Calu3 (cell line): ENCODE measurements at regions not wholly inside any gene's neighbourhood (a gene's known extent, or its start where the extent isn't known, plus 50 kb on each side); places are given as distances from the start of the nearest gene placed in this dataset.

Source experiments
- BruUV-seq: library from RNA; stranded (reverse); fragments of 400-500 nt; replicated peaks from 2 replicates; lab custom pipeline; 2021; lab: Mats Ljungman, UMichigan
- CTCF ChIA-PET: fragments of 300-600 bp; sonication (Branson Sonifier 250); formaldehyde crosslinking; loops from one replicate; lab custom pipeline; 2022; ENCODE audit warnings: antibody characterized with exemption; lab: Charles Lee
- DNase-seq: peaks from one replicate; pipeline ENCODE4 v3.0.0; 2022
- H3K27ac Mint-ChIP-seq: one replicate; pipeline ENCODE4 v1.8.0; 2022; ENCODE audit warnings: mixed read lengths; ENCODE audit not compliant: unreplicated experiment
- H3K27me3 Mint-ChIP-seq: one replicate; pipeline ENCODE4 v1.8.0; 2022; ENCODE audit warnings: mixed read lengths; ENCODE audit not compliant: unreplicated experiment
- H3K36me3 Mint-ChIP-seq: one replicate; pipeline ENCODE4 v1.8.0; 2022; ENCODE audit warnings: mild to moderate bottlenecking, moderate library complexity, mixed read lengths; ENCODE audit not compliant: insufficient read depth, unreplicated experiment
- H3K4me1 Mint-ChIP-seq: one replicate; pipeline ENCODE4 v1.8.0; 2022; ENCODE audit warnings: mild to moderate bottlenecking, low read depth, mixed read lengths; ENCODE audit not compliant: unreplicated experiment
- H3K4me3 Mint-ChIP-seq: one replicate; pipeline ENCODE4 v1.8.0; 2022; ENCODE audit warnings: mild to moderate bottlenecking, low read depth, moderate library complexity, mixed read lengths; ENCODE audit not compliant: unreplicated experiment
- H3K9me3 Mint-ChIP-seq: one replicate; pipeline ENCODE4 v1.8.0; 2022; ENCODE audit warnings: low read depth, mixed read lengths; ENCODE audit not compliant: unreplicated experiment
- intact Hi-C: fragments of 100-400 bp; cut with micrococcal nuclease; formaldehyde crosslinking; loops from one replicate; pipeline ENCODE4 v1.10.0; 2022; ENCODE audit not compliant: unreplicated experiment
- TF ChIP-seq, protein P1 (sequence below): fragments of 200-600 bp; IDR thresholded peaks from one replicate; pipeline ENCODE4 v1.8.0; 2022; ENCODE audit warnings: antibody characterized with exemption; ENCODE audit not compliant: unreplicated experiment

DNA sequence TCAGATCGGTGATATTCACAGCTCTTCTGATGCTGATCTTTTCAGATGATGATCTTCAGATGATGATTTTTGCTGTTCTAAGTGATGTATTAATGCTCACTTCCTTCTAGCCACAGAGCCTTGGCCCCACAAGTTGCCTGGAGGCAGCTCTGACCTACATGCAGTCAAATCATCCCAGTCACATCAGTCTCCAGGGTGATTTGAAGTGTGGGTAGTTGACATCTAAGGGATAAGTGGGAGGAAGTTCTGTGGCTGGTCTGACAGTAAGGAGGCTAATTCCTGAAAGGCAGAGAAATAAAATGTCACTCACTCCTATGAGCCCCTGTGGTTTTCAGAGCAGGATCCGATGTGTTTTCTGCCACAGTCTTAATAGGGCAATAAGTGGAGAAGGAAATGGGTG, 79.8 kb upstream of the RPL34 start:
- no peak overlapping the region for H3K4me3 Mint-ChIP-seq
- BruUV-seq = no TSS peak
- H3K9me3 Mint-ChIP-seq = no peaks in the 10 kb centered on the region
- intact Hi-C loops = no loop called here
- no peak overlapping the region for H3K27ac Mint-ChIP-seq
- peaks cover 20% of the 10 kb centered on the region for H3K27me3 Mint-ChIP-seq
- H3K4me1 Mint-ChIP-seq = no peaks in the 10 kb centered on the region
- no peak for DNase-seq
- no peaks in the 10 kb centered on the region for H3K36me3 Mint-ChIP-seq
- TF ChIP-seq, protein P1, sequence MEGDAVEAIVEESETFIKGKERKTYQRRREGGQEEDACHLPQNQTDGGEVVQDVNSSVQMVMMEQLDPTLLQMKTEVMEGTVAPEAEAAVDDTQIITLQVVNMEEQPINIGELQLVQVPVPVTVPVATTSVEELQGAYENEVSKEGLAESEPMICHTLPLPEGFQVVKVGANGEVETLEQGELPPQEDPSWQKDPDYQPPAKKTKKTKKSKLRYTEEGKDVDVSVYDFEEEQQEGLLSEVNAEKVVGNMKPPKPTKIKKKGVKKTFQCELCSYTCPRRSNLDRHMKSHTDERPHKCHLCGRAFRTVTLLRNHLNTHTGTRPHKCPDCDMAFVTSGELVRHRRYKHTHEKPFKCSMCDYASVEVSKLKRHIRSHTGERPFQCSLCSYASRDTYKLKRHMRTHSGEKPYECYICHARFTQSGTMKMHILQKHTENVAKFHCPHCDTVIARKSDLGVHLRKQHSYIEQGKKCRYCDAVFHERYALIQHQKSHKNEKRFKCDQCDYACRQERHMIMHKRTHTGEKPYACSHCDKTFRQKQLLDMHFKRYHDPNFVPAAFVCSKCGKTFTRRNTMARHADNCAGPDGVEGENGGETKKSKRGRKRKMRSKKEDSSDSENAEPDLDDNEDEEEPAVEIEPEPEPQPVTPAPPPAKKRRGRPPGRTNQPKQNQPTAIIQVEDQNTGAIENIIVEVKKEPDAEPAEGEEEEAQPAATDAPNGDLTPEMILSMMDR = no peak
- CTCF ChIA-PET = no interaction called here

DNA sequence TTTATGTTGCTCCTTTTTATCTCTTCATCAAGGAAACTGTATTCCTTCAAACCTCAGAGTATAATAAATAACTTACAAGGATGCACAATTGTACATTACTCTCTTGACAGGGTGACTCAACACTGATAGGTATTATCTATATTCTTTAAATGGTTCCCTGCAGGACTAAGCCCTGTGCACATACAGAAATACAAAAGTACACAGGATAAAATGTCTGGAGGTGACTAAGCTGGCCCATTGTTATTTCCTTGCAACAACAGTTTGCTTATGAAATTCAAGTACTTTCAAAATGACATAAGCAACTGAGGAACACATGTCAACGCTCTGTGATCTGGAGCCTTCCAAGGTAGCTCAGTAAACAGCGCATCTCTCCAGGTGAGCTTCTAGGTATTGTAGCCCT, 83.8 kb upstream of the RPL34 start:
- no peak overlapping the region for H3K4me3 Mint-ChIP-seq
- no peaks in the 10 kb centered on the region for H3K9me3 Mint-ChIP-seq
- no peaks in the 10 kb centered on the region for H3K36me3 Mint-ChIP-seq
- no TSS peak for BruUV-seq
- CTCF ChIA-PET = no interaction called here
- TF ChIP-seq, protein P1 = no peak
- intact Hi-C loops = no loop called here
- DNase-seq = no peak
- no peaks in the 10 kb centered on the region for H3K4me1 Mint-ChIP-seq
- H3K27me3 Mint-ChIP-seq = no peaks in the 10 kb centered on the region
- H3K27ac Mint-ChIP-seq = no peak overlapping the region

DNA sequence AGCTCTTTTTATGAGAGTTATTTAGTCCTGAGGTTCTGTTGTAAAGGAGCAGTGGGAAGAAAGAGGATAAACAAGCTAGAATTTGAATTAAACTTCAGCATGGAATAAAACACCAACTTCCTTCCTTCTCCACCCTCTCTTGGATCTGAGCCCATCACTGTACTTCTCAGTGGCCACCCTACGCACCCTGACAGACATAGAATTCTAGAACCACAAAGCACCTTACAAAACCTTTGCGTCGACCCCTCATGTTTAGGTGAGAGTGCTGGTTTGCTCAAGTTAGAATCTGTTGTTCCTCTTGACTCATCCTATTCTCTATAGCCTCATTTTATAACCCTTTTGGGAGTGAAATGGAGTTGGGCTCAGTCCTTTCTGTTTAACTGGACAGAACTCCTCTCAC, 84.6 kb upstream of the RPL34 start:
- H3K36me3 Mint-ChIP-seq = no peaks in the 10 kb centered on the region
- H3K4me3 Mint-ChIP-seq = no peak overlapping the region
- H3K27me3 Mint-ChIP-seq = no peaks in the 10 kb centered on the region
- BruUV-seq = no TSS peak
- TF ChIP-seq, protein P1 = no peak
- H3K27ac Mint-ChIP-seq = no peak overlapping the region
- CTCF ChIA-PET = no interaction called here
- no peaks in the 10 kb centered on the region for H3K4me1 Mint-ChIP-seq
- H3K9me3 Mint-ChIP-seq = no peaks in the 10 kb centered on the region
- intact Hi-C loops = no loop called here
- DNase-seq = no peak

DNA sequence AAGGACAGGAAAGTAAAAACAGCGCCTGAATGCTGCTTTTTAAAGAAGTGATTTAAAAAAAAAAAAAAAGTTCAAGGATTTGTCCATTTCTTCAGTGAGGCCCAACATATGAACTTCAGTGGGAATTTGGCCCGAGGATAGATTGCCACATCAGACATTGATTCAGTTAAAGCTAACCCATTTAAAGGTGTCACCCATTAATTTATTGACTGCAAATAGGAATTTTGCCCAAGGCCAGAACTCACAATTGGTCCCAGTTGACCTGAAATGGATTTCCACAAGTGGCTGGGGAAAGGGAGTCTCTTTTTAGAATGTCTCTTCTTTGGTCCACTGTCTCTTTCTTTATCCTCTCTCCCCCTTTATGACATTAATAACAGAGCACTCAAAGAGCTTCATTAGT, 86.5 kb upstream of the RPL34 start:
- Mint-ChIP-seq H3K36me3 (no peaks in the 10 kb centered on the region), H3K9me3 (no peaks in the 10 kb centered on the region)
- no TSS peak for BruUV-seq

More for the DNA sequence above, 86.5 kb upstream of the RPL34 start:
- CTCF ChIA-PET = interaction anchor here (0.7 kb wide), 1 partner anchor 837 kb away, joined by 3 read pairs; no protein-coding TSS in a partner anchor
- TF ChIP-seq, protein P1 = no peak
- H3K27ac Mint-ChIP-seq = no peak overlapping the region
- intact Hi-C loops = no loop called here
- H3K4me3 Mint-ChIP-seq = no peak overlapping the region
- no peaks in the 10 kb centered on the region for H3K4me1 Mint-ChIP-seq
- H3K27me3 Mint-ChIP-seq = no peaks in the 10 kb centered on the region
- no peak for DNase-seq
